GM12878 (cell line): ENCODE measurements at regions not wholly inside any gene's neighbourhood (a gene's known extent, or its start where the extent isn't known, plus 50 kb on each side); places are given as distances from the start of the nearest gene placed in this dataset.

Experiments
- ATAC-seq: fragments of 200-7000 bp; cut with Tn5 transposase; 3 replicates; pipeline ENCODE4 v1.9.1; 2020; ENCODE audit warnings: mild to moderate bottlenecking, moderate library complexity
- BruUV-seq: library from RNA; stranded (reverse); fragments of 400-500 nt; replicated peaks from 2 replicates; lab custom pipeline; 2021; lab: Mats Ljungman, UMichigan
- CTCF ChIA-PET: fragments of 300-600 bp; sonication (Branson Sonifier 250); formaldehyde crosslinking; extraction: SDS; loops from one replicate; lab custom pipeline; 2021; ENCODE audit warnings: inconsistent platforms; lab: Yijun Ruan, JAX
- POLR2A ChIA-PET: fragments of 350-600 bp; formaldehyde crosslinking; extraction: SDS; loops from one replicate; lab custom pipeline; 2021; ENCODE audit warnings: inconsistent platforms; lab: Charles Lee
- RAD21 ChIA-PET: fragments of 300-600 bp; sonication (Branson Sonifier 250); formaldehyde crosslinking; loops from one replicate; lab custom pipeline; 2023; ENCODE audit warnings: antibody characterized with exemption; ENCODE audit not compliant: unreplicated experiment; lab: Charles Lee
- SMC1A ChIA-PET: fragments of 300-600 bp; sonication (Branson Sonifier 250); formaldehyde crosslinking; loops from one replicate; lab custom pipeline; 2023; ENCODE audit not compliant: unreplicated experiment, uncharacterized antibody; lab: Charles Lee
- DNase-seq: peaks from one replicate; pipeline ENCODE4 v3.0.0-alpha.2; 2011; ENCODE audit warnings: low read depth, low spot score
- FAIRE-seq: peaks from 3 replicates; lab custom pipeline; 2011; peaks lifted over from hg19 to GRCh38; lab: Jason Lieb, UNC
- H2AFZ ChIP-seq: 2 replicates; pipeline ENCODE4 v1.6.0; 2011; ENCODE audit warnings: low read depth, low read length, control low read depth; ENCODE audit not compliant: control insufficient read depth
- H3K27ac ChIP-seq: 2 replicates; pipeline ENCODE4 v1.5.1; 2011; ENCODE audit warnings: control low read depth; ENCODE audit not compliant: control insufficient read depth, insufficient read depth
- H3K27me3 ChIP-seq, 2 experiments: replicated peaks in 1 of 2; 2 replicates each; pipeline versions ENCODE4 v1.6.0 to v1.6.1; 2011; ENCODE audit warnings: low read length in 1 of 2; ENCODE audit not compliant: control insufficient read depth in 2 of 2, insufficient read depth in 2 of 2
- H3K36me3 ChIP-seq, 2 experiments: 2 replicates each; pipeline ENCODE4 v1.5.1; 2011; ENCODE audit warnings: low read length in 1 of 2; ENCODE audit not compliant: control insufficient read depth in 2 of 2, insufficient read depth in 2 of 2
- H3K4me1 ChIP-seq: 2 replicates; pipeline ENCODE4 v1.6.1; 2011; ENCODE audit warnings: mild to moderate bottlenecking, low read length, moderate library complexity, mixed read lengths; ENCODE audit not compliant: control insufficient read depth, insufficient read depth
- H3K4me2 ChIP-seq: 2 replicates; pipeline ENCODE4 v1.6.0; 2011; ENCODE audit warnings: control low read depth; ENCODE audit not compliant: control insufficient read depth, insufficient read depth
- H3K4me3 ChIP-seq: fragments of 200-600 bp; sonication (generic); 2 replicates; pipeline ENCODE4 v1.5.1; 2016
- H3K79me2 ChIP-seq: 2 replicates; pipeline ENCODE4 v1.6.0; 2011; ENCODE audit warnings: low read length; ENCODE audit not compliant: control insufficient read depth, insufficient read depth
- H3K9ac ChIP-seq: 2 replicates; pipeline ENCODE4 v1.8.0; 2011; ENCODE audit warnings: low read length, control low read depth, mixed read lengths; ENCODE audit not compliant: control insufficient read depth, insufficient read depth
- H3K9me3 ChIP-seq: replicated peaks from 3 replicates; pipeline ENCODE4 v1.5.1; 2011; ENCODE audit warnings: mild to moderate bottlenecking, low read length; ENCODE audit not compliant: control insufficient read depth, insufficient read depth
- H4K20me1 ChIP-seq: 2 replicates; pipeline ENCODE4 v1.6.0; 2011; ENCODE audit not compliant: control insufficient read depth, insufficient read depth
- ATF2 ChIP-seq: IDR thresholded peaks from 2 replicates; pipeline ENCODE4 v1.6.1; 2012; ENCODE audit warnings: low read length, inconsistent platforms
- BMI1 ChIP-seq: fragments of 450-650 bp; IDR thresholded peaks from 2 replicates; pipeline ENCODE4 v1.6.1; 2016; ENCODE audit warnings: mild to moderate bottlenecking, moderate library complexity, borderline replicate concordance
- BRCA1 ChIP-seq: IDR thresholded peaks from 2 replicates; pipeline ENCODE4 v1.6.1; 2011; ENCODE audit warnings: low read depth, low read length, improper control_type of control experiment
- CBX3 ChIP-seq: fragments of 200-600 bp; sonication (generic); IDR thresholded peaks from 2 replicates; pipeline ENCODE4 v1.6.1; 2016; ENCODE audit warnings: low read depth, borderline replicate concordance
- CBX5 ChIP-seq: sonication (generic); IDR thresholded peaks from 2 replicates; pipeline ENCODE4 v1.6.1; 2016; ENCODE audit warnings: low read depth, moderate library complexity, mild to moderate bottlenecking, inconsistent platforms
- CREM ChIP-seq: IDR thresholded peaks from 2 replicates; pipeline ENCODE4 v1.6.1; 2014; ENCODE audit warnings: antibody characterized with exemption, low read depth
- IRF4 ChIP-seq: IDR thresholded peaks from 2 replicates; pipeline ENCODE4 v1.6.1; 2011; ENCODE audit warnings: low read depth, low read length
- KDM1A ChIP-seq: fragments of 200-600 bp; sonication (generic); IDR thresholded peaks from 2 replicates; pipeline ENCODE4 v1.6.1; 2016; ENCODE audit warnings: borderline replicate concordance
- KLF5 ChIP-seq: fragments of 450-650 bp; IDR thresholded peaks from 2 replicates; pipeline ENCODE4 v1.6.1; 2014; ENCODE audit warnings: mild to moderate bottlenecking; ENCODE audit not compliant: partially characterized antibody
- MLLT1 ChIP-seq: fragments of 450-650 bp; IDR thresholded peaks from 2 replicates; pipeline ENCODE4 v1.6.1; 2016; ENCODE audit warnings: mild to moderate bottlenecking
- NFIC ChIP-seq: IDR thresholded peaks from 2 replicates; pipeline ENCODE4 v1.6.1; 2012; ENCODE audit warnings: low read depth, mild to moderate bottlenecking, inconsistent platforms, low read length, moderate library complexity
- NR2C1 ChIP-seq: fragments of 450-650 bp; IDR thresholded peaks from 2 replicates; pipeline ENCODE4 v1.6.1; 2017; ENCODE audit warnings: antibody characterized with exemption, mild to moderate bottlenecking, moderate library complexity
- POLR2AphosphoS2 ChIP-seq: IDR thresholded peaks from 2 replicates; pipeline ENCODE4 v1.6.1; 2011; ENCODE audit warnings: low read depth, mild to moderate bottlenecking, low read length, improper control_type of control experiment, moderate library complexity
- POU2F2 ChIP-seq: IDR thresholded peaks from 3 replicates; pipeline ENCODE4 v1.6.1; 2011; ENCODE audit warnings: low read depth, mild to moderate bottlenecking, low read length, borderline replicate concordance
- RB1 ChIP-seq: fragments of 450-650 bp; formaldehyde crosslinking; IDR thresholded peaks from 2 replicates; pipeline ENCODE4 v1.6.1; 2017; ENCODE audit warnings: mild to moderate bottlenecking, borderline replicate concordance
- RUNX3 ChIP-seq: IDR thresholded peaks from 2 replicates; pipeline ENCODE4 v1.6.1; 2012; ENCODE audit warnings: low read length, inconsistent platforms
- SIN3A ChIP-seq: IDR thresholded peaks from 2 replicates; pipeline ENCODE4 v1.6.1; 2012; ENCODE audit warnings: low read depth, low read length, improper control_type of control experiment
- SUZ12 ChIP-seq: fragments of 200-600 bp; sonication (generic); IDR thresholded peaks from one replicate; pipeline ENCODE4 v1.6.1; 2018; ENCODE audit warnings: antibody characterized with exemption, mild to moderate bottlenecking; ENCODE audit not compliant: unreplicated experiment
- ZBTB11 ChIP-seq: fragments of 450-650 bp; formaldehyde crosslinking; IDR thresholded peaks from 2 replicates; pipeline ENCODE4 v1.5.0; 2022; ENCODE audit warnings: mild to moderate bottlenecking, missing genetic modification characterization
- WGBS: methylation state at CpG from one replicate; pipeline ENCODE4 v1.1.6; 2016; ENCODE audit warnings: low lambda C conversion rate; ENCODE audit not compliant: insufficient replicate concordance, insufficient coverage; ENCODE audit errors: missing lambda C conversion rate; 5-methylcytosine and 5-hydroxymethylcytosine counted together
- in situ Hi-C: fragments of 300-500 bp; cut with MboI; formaldehyde crosslinking; loops from 9 replicates; pipeline ENCODE4 v1.14.3; 2018; ENCODE audit warnings: mixed read lengths
- intact Hi-C: fragments of 100-400 bp; cut with micrococcal nuclease; formaldehyde crosslinking; loops from one replicate; pipeline ENCODE4 v1.14.2; 2022; ENCODE audit not compliant: unreplicated experiment
- TF ChIP-seq, protein P1 (sequence below): IDR thresholded peaks from 2 replicates; pipeline ENCODE4 v1.6.1; 2011; ENCODE audit warnings: mild to moderate bottlenecking, low read depth, low read length, moderate library complexity; ENCODE audit not compliant: insufficient replicate concordance

- no peak for DNase-seq
- H3K4me2 ChIP-seq = no peak overlapping the region
- no peak overlapping the region for H3K27ac ChIP-seq
- H3K9ac ChIP-seq = no peak overlapping the region
- ChIA-PET RAD21 (no interaction called here), CTCF (no interaction called here), POLR2A (no interaction called here), SMC1A (no interaction called here)
- TF ChIP-seq NR2C1 (no peak), ZBTB11 (CRISPR knock-in tag) (no peak), POLR2AphosphoS2 (no peak), MLLT1 (no peak), SUZ12 (no peak), KDM1A (no peak), RB1 (no peak), KLF5 (no peak), SIN3A (no peak), ATF2 (no peak), CBX5 (no peak), BMI1 (no peak), POU2F2 (no peak), IRF4 (no peak), CBX3 (no peak), RUNX3 (no peak), NFIC (no peak), CREM (no peak), BRCA1 (no peak)
- TF ChIP-seq, protein P1, sequence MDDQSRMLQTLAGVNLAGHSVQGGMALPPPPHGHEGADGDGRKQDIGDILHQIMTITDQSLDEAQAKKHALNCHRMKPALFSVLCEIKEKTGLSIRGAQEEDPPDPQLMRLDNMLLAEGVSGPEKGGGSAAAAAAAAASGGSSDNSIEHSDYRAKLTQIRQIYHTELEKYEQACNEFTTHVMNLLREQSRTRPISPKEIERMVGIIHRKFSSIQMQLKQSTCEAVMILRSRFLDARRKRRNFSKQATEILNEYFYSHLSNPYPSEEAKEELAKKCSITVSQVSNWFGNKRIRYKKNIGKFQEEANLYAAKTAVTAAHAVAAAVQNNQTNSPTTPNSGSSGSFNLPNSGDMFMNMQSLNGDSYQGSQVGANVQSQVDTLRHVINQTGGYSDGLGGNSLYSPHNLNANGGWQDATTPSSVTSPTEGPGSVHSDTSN = no peak
- intact Hi-C loops = no loop called here
- WGBS = 100% methylated on average over 1 of the region's 1 CpG
- H2AFZ ChIP-seq = no peak overlapping the region
- H3K79me2 ChIP-seq = no peaks in the 10 kb centered on the region
- no peaks in the 10 kb centered on the region for H3K27me3 ChIP-seq
- no peak for ATAC-seq
- H4K20me1 ChIP-seq = no peaks in the 10 kb centered on the region
- H3K9me3 ChIP-seq = peaks cover 3% of the 10 kb centered on the region; the same call in 1 of the 3 replicates
- in situ Hi-C loops = no loop called here
- no peaks in the 10 kb centered on the region for H3K36me3 ChIP-seq
- H3K4me3 ChIP-seq = no peak overlapping the region
- H3K4me1 ChIP-seq = no peaks in the 10 kb centered on the region
- BruUV-seq = no TSS peak
- no peak for FAIRE-seq
Observed at GRCh38 chr11:57890521-57890920, 128.9 kb downstream of the CTNND1 start.
